Transverse colon (tissue), 4 donors: ENCODE measurements at regions not wholly inside any gene's neighbourhood (a gene's known extent, or its start where the extent isn't known, plus 50 kb on each side); places are given as distances from the start of the nearest gene placed in this dataset.

Source experiments
- CTCF ChIP-seq, 5 experiments: fragments of 200-600 bp in 3 of 5; fragments of 450-650 bp in 2 of 5; sonication (generic) in 3 of 5; IDR thresholded peaks; 1 replicate in 2 of 5; 2 replicates in 3 of 5; pipeline ENCODE4 v1.5.1; 2016 to 2017; ENCODE audit warnings: antibody characterized with exemption in 5 of 5, inconsistent platforms in 3 of 5, mild to moderate bottlenecking in 2 of 5, moderate library complexity in 1 of 5
- POLR2A ChIP-seq: fragments of 450-650 bp; IDR thresholded peaks from one replicate; pipeline ENCODE4 v1.6.1; 2016; ENCODE audit warnings: antibody characterized with exemption, mild to moderate bottlenecking, moderate library complexity
- POLR2AphosphoS5 ChIP-seq, 3 donors: sonication (generic); formaldehyde crosslinking; IDR thresholded peaks; one replicate each; pipeline ENCODE4 v1.6.1; 2016; ENCODE audit warnings: antibody characterized with exemption in 3 of 3

GRCh38 chr3:137471130-137471529, 293.0 kb upstream of the SOX14 start:
- TF ChIP-seq CTCF (IDR thresholded peaks at IDR 0.05) = no peak
- TF ChIP-seq POLR2AphosphoS5 (IDR thresholded peaks at IDR 0.05) = no peak
- no peak for TF ChIP-seq POLR2A
